ENCODE measurements at regions not wholly inside any gene's neighbourhood (a gene's known extent, or its start where the extent isn't known, plus 50 kb on each side); places are given as distances from the start of the nearest gene placed in this dataset.

GRCh38 chr6:7471171-7471570, 70.3 kb upstream of the DSP start:
- TF ChIP-seq CTCF (IDR thresholded peaks at IDR 0.05) (no peak), POLR2A (IDR thresholded peaks at IDR 0.05) (no peak)
